KG1 (cell line): ENCODE measurements at regions not wholly inside any gene's neighbourhood (a gene's known extent, or its start where the extent isn't known, plus 50 kb on each side); places are given as distances from the start of the nearest gene placed in this dataset.

Experiments used
- DNase-seq: peaks from one replicate; lab custom pipeline; 2025; lab: John Stamatoyannopoulos, UW

DNA sequence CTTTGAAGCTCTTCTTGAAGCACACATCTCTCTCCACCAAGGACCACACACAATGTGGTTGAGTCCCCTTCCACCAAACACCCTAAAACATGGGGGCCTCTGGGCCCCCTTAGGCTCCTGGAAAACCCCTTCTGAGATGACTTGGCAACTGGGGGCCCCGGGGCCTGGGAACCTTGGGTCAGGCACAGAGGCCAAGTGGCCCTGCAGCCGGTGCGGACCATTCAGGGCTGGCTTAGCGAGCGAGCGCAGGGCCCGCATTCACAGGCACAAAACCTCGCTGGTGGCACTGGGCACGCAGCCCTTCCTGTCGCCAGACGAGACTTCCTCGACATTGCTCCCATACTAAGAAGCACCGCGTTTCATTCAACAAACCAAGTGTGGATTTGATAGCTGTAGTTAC is 111.2 kb upstream of the ID2 start:
- no peak for DNase-seq

DNA sequence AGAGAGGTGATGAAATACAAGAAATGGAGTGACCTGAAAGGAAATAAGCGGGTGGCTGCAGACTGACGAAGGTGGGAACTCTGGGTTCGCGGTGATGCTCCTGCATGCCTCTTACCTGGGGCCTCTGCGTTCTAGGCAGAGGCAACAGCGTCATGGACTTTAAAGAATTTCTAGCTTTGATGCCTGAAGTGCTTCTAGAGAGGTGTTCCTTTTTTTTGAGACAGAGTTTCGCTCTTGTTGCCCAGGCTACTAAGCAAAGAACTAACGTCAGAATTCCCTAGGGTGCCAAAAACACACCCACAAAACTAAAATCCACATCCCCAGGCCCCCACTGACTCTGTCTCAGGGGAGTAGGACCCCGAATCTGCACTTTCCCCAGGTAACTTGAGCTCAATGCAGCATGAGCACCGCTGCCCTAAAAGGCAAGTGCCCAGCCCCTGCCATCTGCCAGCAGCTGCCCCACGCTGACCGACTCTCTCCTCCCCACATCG is 110.5 kb upstream of the ID2 start:
- no peak for DNase-seq

- no peak for DNase-seq
These were observed 109.9 kb upstream of the ID2 start for GRCh38 chr2:8571792-8572499.

DNA sequence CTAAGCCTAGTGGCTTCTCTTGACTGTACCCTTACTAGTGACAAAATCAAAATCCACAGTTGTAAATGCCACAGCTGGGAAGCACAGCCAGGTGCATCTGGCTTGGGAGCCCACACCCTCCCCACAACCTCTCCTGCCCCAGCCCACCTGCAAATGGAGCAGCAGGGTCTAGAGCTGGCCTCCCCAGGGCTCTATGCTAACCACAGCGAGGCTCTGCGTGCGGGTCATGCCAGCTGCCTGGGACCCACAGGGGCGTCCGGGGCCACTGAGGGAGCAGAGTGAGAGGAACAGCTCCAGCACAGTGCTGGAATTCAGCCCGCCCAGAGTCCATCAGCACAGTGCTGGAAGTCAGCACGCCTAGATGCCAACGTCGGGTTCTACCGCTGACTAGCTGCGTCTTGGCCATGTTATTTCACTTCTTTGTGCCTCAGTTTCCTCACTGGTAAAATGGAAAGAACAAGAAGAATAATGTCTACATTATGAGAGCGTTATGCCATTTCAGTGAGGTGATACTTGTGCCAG is 109.1 kb upstream of the ID2 start:
- DNase-seq: no peak

- DNase-seq: no peak
These were observed 108.5 kb upstream of the ID2 start for GRCh38 chr2:8573234-8573941.

DNA sequence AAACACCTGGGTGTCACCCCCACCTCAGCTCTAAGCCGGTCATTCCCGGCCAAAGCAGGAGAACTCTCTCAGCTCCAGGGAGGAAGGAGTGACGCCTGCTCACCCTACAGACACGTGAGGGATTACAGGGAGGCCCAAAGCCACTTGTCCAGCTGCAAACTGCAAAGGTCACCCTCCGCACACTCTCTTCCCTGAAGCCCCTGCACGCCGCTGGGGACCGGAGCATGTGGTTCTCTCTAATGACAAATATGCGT is 108.0 kb upstream of the ID2 start:
- DNase-seq: no peak

DNA sequence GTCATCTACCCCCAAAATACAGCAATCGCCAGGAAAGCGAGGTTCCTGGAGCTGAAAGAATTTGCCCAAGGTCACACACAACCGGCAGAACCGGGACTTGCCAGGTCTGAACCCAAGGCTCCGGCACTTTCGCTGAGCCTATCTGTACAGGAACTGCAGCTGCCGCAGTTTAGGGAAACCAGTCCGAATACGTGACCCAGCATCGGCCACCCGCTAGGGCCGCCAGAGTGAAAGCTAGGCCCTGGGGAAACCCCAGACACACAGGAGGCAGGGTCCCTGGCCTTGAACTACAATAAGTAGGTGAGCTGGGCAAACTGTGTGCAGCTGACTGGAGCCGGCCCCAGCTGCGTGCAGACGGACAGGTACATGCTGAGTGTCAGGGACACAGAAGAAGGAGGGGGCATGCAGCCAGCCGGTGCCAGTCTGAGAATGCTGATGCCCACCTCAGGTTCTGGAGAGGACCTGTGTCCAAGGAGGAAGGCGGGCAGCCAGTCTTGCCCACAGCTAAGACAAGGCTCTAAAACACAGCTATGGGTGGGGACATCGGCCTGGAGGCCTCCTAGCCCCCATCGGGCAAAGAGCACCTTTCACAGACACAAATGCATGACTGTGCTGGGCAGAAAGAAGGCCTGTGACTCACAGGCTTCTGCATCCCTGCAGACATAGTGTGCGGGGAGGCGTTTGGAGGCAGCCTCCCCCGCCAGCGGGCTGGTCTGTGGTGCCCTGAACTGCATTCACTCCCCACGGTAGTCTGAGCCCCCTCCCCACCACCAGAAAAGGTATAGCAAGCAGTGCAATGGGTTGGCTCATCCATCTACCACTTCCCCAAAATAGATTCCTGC is 107.4 kb upstream of the ID2 start:
- DNase-seq: no peak

GRCh38 chr2:8575038-8575833 is 106.6 kb upstream of the ID2 start:
- no peak for DNase-seq

GRCh38 chr2:8575834-8576423 is 105.9 kb upstream of the ID2 start:
- DNase-seq: no peak

- DNase-seq: no peak
These were observed 105.2 kb upstream of the ID2 start for GRCh38 chr2:8576525-8577167.

DNA sequence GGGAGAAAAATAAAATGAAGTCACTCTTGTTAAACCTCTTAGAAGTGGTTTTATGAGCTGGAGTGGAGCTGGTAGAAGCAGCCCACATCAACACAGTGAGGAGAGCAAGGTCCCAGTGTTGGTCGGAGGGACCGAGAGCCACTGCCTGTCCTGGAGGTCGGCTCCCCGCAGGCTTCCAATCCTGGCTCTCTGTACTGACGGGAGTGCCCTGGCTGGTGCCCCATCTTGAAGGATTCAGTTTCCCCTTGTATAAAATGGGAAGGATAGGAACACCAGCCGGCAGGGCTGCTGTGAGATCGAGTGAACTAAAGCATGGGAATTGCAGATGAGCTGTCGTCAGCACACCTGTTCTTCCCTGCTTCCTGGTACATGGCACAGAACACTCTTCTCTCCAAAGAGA is 104.3 kb upstream of the ID2 start:
- DNase-seq: no peak

GRCh38 chr2:8578335-8579244 is 103.3 kb upstream of the ID2 start:
- DNase-seq: no peak

DNA sequence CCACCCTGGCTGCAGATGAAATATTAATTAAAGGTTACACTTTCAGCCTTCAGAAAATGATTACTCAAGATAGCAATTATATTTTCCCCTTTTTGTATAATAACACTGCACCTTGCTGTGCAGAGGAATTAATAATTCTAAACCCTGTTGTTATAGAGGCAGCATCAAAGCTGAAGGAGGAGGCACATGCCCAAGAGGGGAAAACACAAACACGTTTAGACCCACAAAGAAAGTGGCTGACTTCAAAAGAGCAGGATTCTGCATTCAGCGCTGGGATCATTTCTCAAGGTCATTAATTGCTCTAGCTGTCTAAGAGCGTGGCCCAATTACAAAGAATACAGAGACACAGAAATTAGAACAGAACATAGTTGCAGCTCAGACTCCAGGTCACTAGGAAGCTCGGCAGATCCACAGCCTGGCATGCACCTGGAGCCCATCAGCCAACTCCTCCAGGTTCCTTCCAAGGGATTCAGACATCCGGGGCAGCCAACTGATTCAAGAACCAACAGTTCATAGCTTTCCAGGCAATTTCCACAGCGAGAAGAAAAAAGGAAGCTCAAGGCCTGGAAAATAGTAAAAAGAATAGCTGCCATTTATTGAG is 102.3 kb upstream of the ID2 start:
- DNase-seq: no peak

DNA sequence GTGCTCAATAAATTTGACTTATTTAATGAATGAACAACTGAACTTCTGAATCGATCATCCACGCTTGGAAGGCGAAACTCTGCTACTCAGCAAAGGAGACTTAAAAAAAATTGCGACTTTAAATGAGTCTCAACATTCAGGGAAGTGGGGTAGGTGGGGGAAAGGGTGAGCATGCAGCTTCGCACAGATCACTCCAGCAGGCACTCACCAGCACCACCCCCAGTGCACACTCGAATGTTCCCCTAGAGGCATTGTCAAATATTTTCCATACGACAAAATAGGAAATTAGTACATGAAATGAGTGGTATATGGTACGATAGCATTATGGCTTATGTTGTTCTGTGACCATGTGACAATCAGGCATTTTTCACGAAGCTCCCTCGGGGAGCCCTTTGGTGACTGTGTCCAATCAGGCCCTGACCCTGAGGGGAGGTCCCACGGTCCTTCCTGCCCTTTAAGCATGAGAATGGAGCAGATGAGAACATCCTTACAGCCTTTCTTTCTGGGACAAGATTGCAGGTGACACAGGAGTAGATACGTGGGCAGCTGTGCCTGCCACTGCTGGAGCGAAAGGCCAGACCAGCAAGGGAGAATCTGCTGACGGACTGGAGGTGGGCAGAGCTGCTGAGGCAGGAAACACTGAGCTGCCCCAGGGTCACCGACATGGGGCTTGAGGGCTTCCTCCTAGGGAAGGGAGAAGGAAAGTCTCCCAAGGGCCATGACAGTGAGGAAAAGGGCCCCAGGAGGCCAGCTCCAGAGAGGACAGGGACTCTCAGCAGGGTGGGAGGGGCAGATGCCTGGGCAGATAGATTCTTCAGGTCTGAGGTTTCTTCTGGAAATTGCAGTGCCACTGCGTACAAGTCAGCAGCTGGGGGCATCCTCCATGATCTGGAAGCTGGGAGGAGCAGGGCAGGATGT is 101.3 kb upstream of the ID2 start:
- DNase-seq: no peak

- DNase-seq: no peak
These were observed 100.7 kb upstream of the ID2 start for GRCh38 chr2:8581234-8581561.

DNA sequence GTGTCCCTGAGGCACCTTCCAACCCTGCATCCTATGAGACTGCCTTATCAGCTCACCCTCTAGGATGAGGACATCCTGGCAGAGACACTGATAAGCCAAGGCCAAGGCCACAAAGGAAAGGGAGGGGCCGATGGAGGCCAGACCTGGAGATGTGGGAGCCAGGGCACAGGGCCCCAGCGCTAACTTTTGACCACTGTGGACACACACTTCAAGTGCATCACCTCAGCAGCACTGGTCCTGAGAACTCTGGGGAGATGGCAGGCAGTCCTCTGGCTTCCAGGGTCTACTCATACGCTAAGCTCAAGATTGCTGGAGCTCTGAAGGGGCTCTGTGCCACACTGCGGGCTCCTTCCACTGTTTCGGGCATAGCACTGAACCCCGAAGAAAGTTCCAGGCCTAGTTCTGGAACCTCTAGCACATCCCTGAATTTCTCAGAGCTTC is 100.2 kb upstream of the ID2 start:
- no peak for DNase-seq

GRCh38 chr2:8582191-8582590 is 99.7 kb upstream of the ID2 start:
- DNase-seq: no peak

GRCh38 chr2:8582651-8583399 is 99.0 kb upstream of the ID2 start:
- DNase-seq: no peak
